Liver (tissue), 8 donors: ENCODE measurements at regions not wholly inside any gene's neighbourhood (a gene's known extent, or its start where the extent isn't known, plus 50 kb on each side); places are given as distances from the start of the nearest gene placed in this dataset.

Experiments used
- DNase-seq: peaks from one replicate; pipeline ENCODE4 v3.0.0-alpha.2; 2017; ENCODE audit warnings: low spot score
- H3K27ac ChIP-seq, 2 donors: one replicate each; pipeline ENCODE4 v1.7.0; 2013; ENCODE audit warnings: inconsistent platforms in 2 of 2, low read length in 2 of 2, control low read depth in 1 of 2, low read depth in 1 of 2, mild to moderate bottlenecking in 1 of 2
- H3K27me3 ChIP-seq, 4 donors: one replicate each; pipeline versions ENCODE4 v1.6.1 to v1.7.0; 2013; ENCODE audit warnings: low read length in 3 of 4, inconsistent platforms in 1 of 4, mild to moderate bottlenecking in 1 of 4, moderate library complexity in 1 of 4; ENCODE audit not compliant: control insufficient read depth in 4 of 4, insufficient read depth in 4 of 4
- H3K36me3 ChIP-seq, 4 donors: one replicate each; pipeline versions ENCODE4 v1.6.1 to v1.7.0; 2013; ENCODE audit warnings: low read length in 3 of 4, mild to moderate bottlenecking in 3 of 4, low read depth in 1 of 4, moderate library complexity in 1 of 4; ENCODE audit not compliant: control insufficient read depth in 4 of 4, insufficient read depth in 3 of 4
- H3K4me1 ChIP-seq, 4 donors: one replicate each; pipeline versions ENCODE4 v1.6.1 to v1.7.0; 2013; ENCODE audit warnings: low read length in 3 of 4, mild to moderate bottlenecking in 3 of 4, moderate library complexity in 1 of 4; ENCODE audit not compliant: control insufficient read depth in 4 of 4, insufficient read depth in 4 of 4
- H3K4me3 ChIP-seq, 3 donors: one replicate each; pipeline versions ENCODE4 v1.6.1 to v1.7.0; 2013; ENCODE audit warnings: low read length in 3 of 3, control low read depth in 1 of 3, low read depth in 1 of 3, mild to moderate bottlenecking in 1 of 3
- H3K9ac ChIP-seq, 2 donors: one replicate each; pipeline ENCODE4 v1.7.0; 2013; ENCODE audit warnings: low read length in 2 of 2, mild to moderate bottlenecking in 2 of 2, moderate library complexity in 2 of 2, control low read depth in 1 of 2, low read depth in 1 of 2
- H3K9me3 ChIP-seq, 4 donors: one replicate each; pipeline versions ENCODE4 v1.6.1 to v1.7.0; 2013; ENCODE audit warnings: low read length in 3 of 4; ENCODE audit not compliant: control insufficient read depth in 4 of 4
- EGR1 ChIP-seq, 2 donors: IDR thresholded peaks; 2 replicates each; pipeline ENCODE4 v1.6.1; 2016 to 2018; ENCODE audit warnings: antibody characterized with exemption in 2 of 2, low read depth in 2 of 2
- FOXA1 ChIP-seq: IDR thresholded peaks from 2 replicates; pipeline ENCODE4 v1.6.1; 2016; ENCODE audit warnings: antibody characterized with exemption
- GABPA ChIP-seq, 2 donors: IDR thresholded peaks in 1 of 2; conservative IDR thresholded peaks in 1 of 2; 2 replicates each; pipeline ENCODE4 v1.6.1; 2016; ENCODE audit warnings: antibody characterized with exemption in 2 of 2, mild to moderate bottlenecking in 1 of 2, moderate library complexity in 1 of 2
- HNF4A ChIP-seq, 2 donors: conservative IDR thresholded peaks; 2 replicates each; pipeline ENCODE4 v1.6.1; 2016; ENCODE audit warnings: antibody characterized with exemption in 2 of 2, mild to moderate bottlenecking in 2 of 2
- HNF4G ChIP-seq: IDR thresholded peaks from 2 replicates; pipeline ENCODE4 v1.6.1; 2016; ENCODE audit warnings: antibody characterized with exemption
- NR2F2 ChIP-seq: IDR thresholded peaks from 2 replicates; pipeline ENCODE4 v1.6.1; 2016; ENCODE audit warnings: antibody characterized with exemption
- RAD21 ChIP-seq, 2 donors: IDR thresholded peaks; 2 replicates each; pipeline ENCODE4 v1.6.1; 2016; ENCODE audit warnings: antibody characterized with exemption in 2 of 2, mild to moderate bottlenecking in 2 of 2
- SP1 ChIP-seq: IDR thresholded peaks from 2 replicates; pipeline ENCODE4 v1.6.1; 2018; ENCODE audit warnings: antibody characterized with exemption, mild to moderate bottlenecking
- WGBS: extraction: QIAGEN DNeasy Blood & Tissue Kit; methylation state at CpG from one replicate; pipeline ENCODE4 v1.1.7; 2013; 5-methylcytosine and 5-hydroxymethylcytosine counted together
- TF ChIP-seq, protein P1 (sequence below): IDR thresholded peaks from 2 replicates; pipeline ENCODE4 v1.6.1; 2016; ENCODE audit warnings: antibody characterized with exemption
- TF ChIP-seq, protein P2 (sequence below): IDR thresholded peaks from 2 replicates; pipeline ENCODE4 v1.6.1; 2016; ENCODE audit warnings: antibody characterized with exemption, mild to moderate bottlenecking
- TF ChIP-seq, protein P3 (sequence below): fragments of 150-350 bp; IDR thresholded peaks from 2 replicates; pipeline ENCODE4 v1.5.1; 2017; ENCODE audit warnings: improper control_type of control experiment, low read depth, low read length; ENCODE audit not compliant: missing input control
- donor health status: healthy.
- donor health status: healthy.
- donor health status: healthy.
- donor health status: healthy.
- donor health status: healthy.

DNA sequence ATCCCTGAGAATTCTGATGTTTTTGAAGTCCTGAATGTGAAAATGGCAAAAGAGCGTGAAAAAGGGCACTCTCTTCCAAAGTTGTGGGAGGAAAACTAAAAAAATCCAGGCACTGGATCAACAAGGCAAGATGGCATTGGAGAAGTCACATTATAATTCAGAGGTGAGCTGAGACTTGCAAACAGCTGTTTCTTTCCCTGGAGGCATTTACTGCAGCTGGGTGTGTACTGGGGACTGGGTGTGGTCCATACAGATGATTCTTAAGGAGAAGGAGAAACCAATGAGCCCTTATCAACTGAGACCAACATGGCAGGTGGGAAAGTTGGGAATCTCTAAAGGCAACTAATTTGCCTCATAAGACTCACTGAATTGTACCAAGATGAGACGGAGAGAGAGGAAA, 313.9 kb downstream of the TRIB2 start:
- no peak overlapping the region for H3K4me3 ChIP-seq
- WGBS = 77% methylated on average over 2 of the region's 2 CpGs
- H3K9ac ChIP-seq = no peak overlapping the region
- H3K27ac ChIP-seq = no peak overlapping the region
- H3K4me1 ChIP-seq = no peaks in the 10 kb centered on the region
- TF ChIP-seq GABPA (IDR thresholded peaks at IDR 0.05 in 1 of 2, conservative IDR thresholded peaks at IDR 0.05 in 1 of 2) (no peak), SP1 (no peak), RAD21 (IDR thresholded peaks at IDR 0.05) (no peak), EGR1 (IDR thresholded peaks at IDR 0.05; ENCODE audit: low read depth in 2 of 2) (no peak), HNF4G (no peak), NR2F2 (no peak), HNF4A (conservative IDR thresholded peaks at IDR 0.05) (no peak)
- TF ChIP-seq, protein P1, sequence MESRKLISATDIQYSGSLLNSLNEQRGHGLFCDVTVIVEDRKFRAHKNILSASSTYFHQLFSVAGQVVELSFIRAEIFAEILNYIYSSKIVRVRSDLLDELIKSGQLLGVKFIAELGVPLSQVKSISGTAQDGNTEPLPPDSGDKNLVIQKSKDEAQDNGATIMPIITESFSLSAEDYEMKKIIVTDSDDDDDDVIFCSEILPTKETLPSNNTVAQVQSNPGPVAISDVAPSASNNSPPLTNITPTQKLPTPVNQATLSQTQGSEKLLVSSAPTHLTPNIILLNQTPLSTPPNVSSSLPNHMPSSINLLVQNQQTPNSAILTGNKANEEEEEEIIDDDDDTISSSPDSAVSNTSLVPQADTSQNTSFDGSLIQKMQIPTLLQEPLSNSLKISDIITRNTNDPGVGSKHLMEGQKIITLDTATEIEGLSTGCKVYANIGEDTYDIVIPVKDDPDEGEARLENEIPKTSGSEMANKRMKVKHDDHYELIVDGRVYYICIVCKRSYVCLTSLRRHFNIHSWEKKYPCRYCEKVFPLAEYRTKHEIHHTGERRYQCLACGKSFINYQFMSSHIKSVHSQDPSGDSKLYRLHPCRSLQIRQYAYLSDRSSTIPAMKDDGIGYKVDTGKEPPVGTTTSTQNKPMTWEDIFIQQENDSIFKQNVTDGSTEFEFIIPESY = no peak
- TF ChIP-seq, protein P2, sequence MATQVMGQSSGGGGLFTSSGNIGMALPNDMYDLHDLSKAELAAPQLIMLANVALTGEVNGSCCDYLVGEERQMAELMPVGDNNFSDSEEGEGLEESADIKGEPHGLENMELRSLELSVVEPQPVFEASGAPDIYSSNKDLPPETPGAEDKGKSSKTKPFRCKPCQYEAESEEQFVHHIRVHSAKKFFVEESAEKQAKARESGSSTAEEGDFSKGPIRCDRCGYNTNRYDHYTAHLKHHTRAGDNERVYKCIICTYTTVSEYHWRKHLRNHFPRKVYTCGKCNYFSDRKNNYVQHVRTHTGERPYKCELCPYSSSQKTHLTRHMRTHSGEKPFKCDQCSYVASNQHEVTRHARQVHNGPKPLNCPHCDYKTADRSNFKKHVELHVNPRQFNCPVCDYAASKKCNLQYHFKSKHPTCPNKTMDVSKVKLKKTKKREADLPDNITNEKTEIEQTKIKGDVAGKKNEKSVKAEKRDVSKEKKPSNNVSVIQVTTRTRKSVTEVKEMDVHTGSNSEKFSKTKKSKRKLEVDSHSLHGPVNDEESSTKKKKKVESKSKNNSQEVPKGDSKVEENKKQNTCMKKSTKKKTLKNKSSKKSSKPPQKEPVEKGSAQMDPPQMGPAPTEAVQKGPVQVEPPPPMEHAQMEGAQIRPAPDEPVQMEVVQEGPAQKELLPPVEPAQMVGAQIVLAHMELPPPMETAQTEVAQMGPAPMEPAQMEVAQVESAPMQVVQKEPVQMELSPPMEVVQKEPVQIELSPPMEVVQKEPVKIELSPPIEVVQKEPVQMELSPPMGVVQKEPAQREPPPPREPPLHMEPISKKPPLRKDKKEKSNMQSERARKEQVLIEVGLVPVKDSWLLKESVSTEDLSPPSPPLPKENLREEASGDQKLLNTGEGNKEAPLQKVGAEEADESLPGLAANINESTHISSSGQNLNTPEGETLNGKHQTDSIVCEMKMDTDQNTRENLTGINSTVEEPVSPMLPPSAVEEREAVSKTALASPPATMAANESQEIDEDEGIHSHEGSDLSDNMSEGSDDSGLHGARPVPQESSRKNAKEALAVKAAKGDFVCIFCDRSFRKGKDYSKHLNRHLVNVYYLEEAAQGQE = no peak
- no peaks in the 10 kb centered on the region for H3K27me3 ChIP-seq
- H3K9me3 ChIP-seq = no peaks in the 10 kb centered on the region
- no peaks in the 10 kb centered on the region for H3K36me3 ChIP-seq
- no peak for DNase-seq

DNA sequence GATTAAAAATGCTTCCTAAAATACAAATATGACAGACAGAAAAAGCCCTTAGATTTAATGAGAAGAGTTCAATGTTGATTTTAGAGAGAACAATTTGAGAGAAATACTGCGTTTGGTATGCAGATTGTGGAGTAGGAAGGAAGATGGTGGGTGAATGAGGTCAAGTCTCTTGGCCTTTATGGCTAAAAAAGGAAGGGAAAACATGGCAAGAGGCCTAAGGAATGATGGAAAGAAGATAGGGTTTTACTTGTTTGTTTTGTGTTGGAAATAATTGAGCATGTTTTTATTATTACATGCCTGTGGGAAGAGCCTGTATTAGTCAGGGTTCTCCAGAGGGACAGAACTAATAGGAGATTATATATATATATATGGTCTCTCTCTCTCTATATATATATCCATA, 318.1 kb downstream of the TRIB2 start:
- TF ChIP-seq, protein P3, sequence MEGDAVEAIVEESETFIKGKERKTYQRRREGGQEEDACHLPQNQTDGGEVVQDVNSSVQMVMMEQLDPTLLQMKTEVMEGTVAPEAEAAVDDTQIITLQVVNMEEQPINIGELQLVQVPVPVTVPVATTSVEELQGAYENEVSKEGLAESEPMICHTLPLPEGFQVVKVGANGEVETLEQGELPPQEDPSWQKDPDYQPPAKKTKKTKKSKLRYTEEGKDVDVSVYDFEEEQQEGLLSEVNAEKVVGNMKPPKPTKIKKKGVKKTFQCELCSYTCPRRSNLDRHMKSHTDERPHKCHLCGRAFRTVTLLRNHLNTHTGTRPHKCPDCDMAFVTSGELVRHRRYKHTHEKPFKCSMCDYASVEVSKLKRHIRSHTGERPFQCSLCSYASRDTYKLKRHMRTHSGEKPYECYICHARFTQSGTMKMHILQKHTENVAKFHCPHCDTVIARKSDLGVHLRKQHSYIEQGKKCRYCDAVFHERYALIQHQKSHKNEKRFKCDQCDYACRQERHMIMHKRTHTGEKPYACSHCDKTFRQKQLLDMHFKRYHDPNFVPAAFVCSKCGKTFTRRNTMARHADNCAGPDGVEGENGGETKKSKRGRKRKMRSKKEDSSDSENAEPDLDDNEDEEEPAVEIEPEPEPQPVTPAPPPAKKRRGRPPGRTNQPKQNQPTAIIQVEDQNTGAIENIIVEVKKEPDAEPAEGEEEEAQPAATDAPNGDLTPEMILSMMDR = no peak
- no peak overlapping the region for H3K9ac ChIP-seq
- peaks cover 0 to 5% (median 0%) of the 10 kb centered on the region in 4 donors for H3K27me3 ChIP-seq

DNA sequence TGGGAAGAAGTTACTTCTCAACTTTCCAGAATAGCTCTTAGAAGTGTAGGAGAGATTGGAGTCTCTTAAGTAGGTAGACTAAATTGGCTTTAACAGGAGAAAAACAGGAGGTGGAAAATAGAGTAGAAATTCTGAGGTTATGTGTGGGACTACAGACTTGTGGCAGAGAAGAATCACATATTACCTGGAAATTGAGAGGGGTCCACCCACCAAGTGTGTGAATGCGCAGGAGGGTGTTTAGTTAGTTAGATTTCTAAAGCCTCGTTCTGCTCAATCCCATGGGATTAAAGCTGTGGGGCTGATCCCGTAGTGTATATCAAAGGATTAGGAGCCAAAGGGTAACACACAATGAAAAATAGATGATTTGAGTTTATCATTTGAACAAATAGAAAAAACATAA, 319.1 kb downstream of the TRIB2 start:
- H3K27me3 ChIP-seq = peaks cover 0 to 5% (median 0%) of the 10 kb centered on the region in 4 donors
- no peaks in the 10 kb centered on the region for H3K36me3 ChIP-seq
- H3K27ac ChIP-seq = no peak overlapping the region
- WGBS = 83% methylated on average over 3 of the region's 3 CpGs
- TF ChIP-seq RAD21 (IDR thresholded peaks at IDR 0.05) (no peak), FOXA1 (no peak)
- peaks cover 0 to 6% (median 1%) of the 10 kb centered on the region in 4 donors for H3K9me3 ChIP-seq
- no peak for DNase-seq
- no peak overlapping the region for H3K4me3 ChIP-seq
- no peak overlapping the region for H3K9ac ChIP-seq
- H3K4me1 ChIP-seq = no peaks in the 10 kb centered on the region

More for the DNA sequence above, 318.1 kb downstream of the TRIB2 start:
- H3K4me1 ChIP-seq = no peaks in the 10 kb centered on the region
- H3K9me3 ChIP-seq = no peaks in the 10 kb centered on the region
- no peaks in the 10 kb centered on the region for H3K36me3 ChIP-seq
- no peak overlapping the region for H3K4me3 ChIP-seq
- WGBS = 62% methylated on average over 1 of the region's 1 CpG
- no peak for DNase-seq
- no peak overlapping the region for H3K27ac ChIP-seq
